Stimulated activated CD4-positive, alpha-beta T cell treated with anti-CD3 and anti-CD28 coated beads, Interleukin-15, amount 100 ng/mL, for 1 hour (primary cell): ENCODE measurements at regions not wholly inside any gene's neighbourhood (a gene's known extent, or its start where the extent isn't known, plus 50 kb on each side); places are given as distances from the start of the nearest gene placed in this dataset.

Source experiments
- DNase-seq, 2 donors: peaks; one replicate each; pipeline ENCODE4 v3.0.0-alpha.2; 2020; ENCODE audit warnings: low read depth in 1 of 2, low spot score in 1 of 2

DNA sequence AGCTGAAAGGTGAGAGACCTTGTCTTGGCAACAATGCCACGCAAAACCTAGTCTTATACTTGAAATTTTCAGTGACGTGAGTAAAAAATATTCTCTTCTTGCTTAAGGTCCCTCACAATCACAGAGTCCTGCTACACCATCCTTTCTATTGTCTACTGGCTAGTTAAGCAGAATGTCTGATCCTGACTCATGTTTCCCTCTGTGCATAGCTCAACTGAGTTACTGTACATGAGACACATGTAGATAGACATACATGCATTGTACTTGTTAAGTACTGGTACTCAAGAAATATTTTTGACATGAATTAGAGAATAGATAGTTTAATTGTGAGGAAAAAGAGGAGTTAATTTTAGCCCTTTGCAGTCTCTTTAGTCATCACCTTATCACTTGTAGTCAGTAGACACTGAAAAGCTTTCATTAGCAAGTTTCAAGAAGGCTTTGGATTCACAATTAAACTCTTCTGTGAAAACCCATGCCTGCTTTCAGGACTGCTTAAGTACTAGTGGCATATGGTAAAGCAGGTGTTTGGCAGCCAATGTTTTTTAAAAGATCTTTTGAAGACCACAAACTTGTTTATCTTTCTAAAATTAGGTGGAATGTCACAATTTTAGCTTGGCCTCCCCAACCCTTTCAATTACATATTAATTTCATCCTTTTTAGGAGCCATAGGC, 158.7 kb upstream of the CCDC150 start:
- no peak for DNase-seq

DNA sequence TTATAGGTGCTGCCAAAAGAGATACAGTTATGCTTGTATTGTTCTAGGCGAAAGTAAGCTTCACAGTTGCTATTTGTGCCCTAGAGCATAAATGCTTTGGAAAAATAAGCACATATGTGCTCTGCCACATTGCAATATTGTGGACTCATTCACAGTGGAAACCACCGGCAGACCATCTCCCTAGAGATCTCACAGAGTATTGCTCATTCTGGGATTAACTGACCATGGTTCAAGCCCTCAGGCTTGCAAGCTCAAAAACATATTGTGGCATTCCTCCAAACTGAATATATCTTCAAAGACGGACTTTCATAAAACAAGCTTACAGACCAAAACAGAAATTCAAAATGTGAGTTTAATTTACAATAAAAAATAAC, 158.2 kb upstream of the CCDC150 start:
- no peak for DNase-seq

DNA sequence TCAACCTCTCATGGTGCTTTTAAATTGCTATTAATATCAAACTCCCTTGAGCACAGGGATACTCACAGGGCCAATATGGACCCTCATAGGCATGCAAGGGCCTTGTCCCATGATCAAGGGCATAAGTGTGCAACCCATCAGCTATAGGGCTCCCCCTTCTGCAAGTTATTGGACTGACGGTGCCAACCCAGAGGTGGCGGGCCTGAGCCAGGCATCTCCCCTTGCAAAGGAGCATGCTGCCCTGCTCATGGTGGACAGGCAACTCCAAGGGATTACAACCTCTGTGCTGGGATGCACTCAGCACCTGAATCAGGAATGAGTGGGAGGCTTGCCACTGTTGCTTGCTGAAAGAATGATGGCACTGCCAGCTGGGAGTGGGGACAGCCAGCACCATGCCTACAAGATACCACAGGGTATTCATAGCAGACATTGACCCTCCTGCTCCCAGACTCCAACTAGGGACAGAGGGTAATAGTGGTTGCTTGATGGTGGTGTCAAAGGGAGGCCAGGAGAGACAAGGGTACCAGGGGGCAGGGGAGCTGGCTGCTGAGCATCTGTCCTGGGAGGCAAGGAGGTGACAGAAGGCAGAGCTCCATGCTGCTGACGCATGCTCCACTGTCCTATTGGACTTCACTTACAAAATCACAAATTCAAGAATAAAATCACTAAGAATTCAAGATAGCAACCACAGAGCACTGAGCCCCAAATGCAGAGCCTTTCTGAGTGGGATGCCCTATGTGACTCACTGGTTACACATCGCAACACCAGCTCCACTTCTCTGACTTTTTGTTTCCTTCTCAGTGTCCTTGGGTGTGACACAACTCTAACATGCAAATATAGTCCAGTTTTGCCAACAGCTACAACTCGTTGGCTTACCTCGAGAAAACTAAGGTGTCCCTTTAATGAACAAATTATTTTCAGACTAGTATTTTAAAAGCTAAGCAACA, 157.1 kb upstream of the CCDC150 start:
- DNase-seq, result no peak

DNA sequence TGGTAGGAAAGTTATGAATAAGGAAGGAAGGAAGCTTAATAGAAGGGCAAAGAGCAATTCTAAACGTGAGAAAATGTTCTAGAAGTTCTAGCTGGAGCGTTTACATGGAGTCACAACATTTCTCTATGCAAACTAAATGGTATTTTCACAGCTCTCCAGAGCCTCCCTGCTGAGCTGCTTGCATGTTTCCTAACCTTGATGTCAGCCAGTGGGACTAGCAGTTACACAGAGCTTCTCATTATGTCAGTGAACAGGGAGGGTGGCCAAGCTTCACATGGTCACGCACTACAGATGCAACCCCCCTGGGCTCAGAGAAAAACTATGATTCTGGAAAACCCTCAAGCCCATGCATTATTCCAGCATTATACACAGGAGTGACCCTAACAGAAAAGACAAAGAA, 153.4 kb upstream of the CCDC150 start:
- no peak for DNase-seq

DNA sequence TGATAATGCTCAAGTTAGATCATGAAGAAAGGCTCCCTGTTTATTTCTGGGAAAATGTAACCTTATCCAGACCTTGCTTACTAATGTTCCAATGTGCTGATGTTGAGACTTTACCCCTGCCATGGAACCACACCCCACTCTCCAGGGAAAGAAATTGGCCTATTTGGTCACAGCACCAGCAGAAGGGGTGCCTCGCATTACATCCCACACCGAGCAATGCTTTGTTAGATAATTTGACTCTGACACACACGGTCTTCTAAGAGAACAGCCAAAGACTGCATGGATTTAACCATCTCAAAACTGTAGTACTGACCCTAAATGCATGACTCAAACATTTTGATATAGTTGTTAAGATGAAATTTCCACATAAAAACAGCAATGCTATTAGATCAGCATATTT, 152.1 kb upstream of the CCDC150 start:
- no peak for DNase-seq

DNA sequence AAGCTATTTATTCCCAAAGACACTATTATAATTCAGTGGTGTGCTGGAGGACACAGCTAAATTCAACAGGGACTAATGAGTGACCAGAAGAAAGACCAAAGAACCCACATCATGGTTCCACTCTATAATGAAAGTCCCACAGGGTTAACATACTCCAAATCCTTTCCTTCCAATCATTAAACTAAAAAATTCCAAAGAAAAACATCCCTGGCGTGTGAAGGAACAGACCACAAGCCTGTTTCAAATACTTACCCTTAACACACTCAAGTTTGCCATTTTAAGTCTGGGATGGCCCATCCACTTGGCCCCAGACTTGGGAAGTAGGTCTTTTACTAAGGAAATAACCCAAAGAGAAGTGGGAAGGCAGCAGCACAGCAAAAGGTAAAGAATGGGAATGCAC, 150.1 kb upstream of the CCDC150 start:
- no peak for DNase-seq

DNA sequence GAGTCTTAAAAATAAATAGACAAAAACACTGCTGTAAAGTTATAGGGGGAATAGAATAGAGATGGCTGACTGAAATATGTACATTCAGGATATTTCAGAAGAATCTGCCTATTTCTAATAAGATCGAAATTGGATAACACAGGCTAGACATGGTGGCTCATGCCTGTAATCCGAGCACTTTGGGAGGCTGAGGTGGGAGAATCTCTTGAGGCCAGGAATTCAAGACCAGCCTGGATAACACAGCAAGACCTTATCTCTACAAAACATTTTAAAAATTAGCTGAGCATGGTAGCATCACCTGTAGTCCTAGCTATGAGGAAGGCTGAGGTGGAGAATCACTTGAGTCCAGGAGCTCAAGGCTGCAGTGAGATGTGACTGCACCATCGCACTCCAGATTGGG, 146.6 kb upstream of the CCDC150 start:
- DNase-seq, result no peak

DNA sequence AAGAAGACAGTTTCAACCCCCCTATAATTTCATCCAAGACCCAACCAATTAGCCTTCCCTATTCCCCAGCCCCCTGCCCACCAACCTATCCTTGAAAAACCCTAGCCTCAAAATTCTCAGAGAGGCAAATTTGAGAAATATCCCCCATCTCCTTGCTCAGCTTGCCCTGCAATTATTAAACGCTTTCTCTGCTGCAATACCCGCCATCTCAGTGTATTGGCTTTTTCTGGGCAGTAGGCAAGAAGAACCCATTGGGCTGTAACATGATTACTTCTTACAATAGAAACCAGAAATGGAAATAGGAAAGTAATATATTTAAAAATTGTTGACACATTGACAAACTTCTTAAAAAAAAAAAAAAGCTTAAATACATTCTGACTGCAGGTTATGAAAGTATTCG, 140.6 kb upstream of the CCDC150 start:
- DNase-seq, result no peak

DNA sequence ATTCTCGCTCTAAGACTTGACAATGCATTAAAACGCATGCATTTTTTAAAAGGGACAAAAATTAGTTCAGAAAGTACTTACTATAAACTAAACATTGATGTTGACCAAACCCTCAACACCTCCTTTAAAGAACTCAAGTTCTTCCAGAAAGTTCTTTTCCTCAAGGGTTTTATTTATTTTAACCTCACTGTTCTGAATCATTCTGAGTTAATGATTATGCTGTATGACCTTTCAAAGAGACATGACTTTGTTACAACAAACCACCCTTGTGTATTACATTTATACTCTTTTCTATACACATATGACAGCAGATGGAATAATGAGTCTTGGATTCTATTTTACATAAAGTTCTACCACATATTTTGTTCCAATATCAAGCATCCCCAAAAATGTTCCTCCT, 139.8 kb upstream of the CCDC150 start:
- no peak for DNase-seq

DNA sequence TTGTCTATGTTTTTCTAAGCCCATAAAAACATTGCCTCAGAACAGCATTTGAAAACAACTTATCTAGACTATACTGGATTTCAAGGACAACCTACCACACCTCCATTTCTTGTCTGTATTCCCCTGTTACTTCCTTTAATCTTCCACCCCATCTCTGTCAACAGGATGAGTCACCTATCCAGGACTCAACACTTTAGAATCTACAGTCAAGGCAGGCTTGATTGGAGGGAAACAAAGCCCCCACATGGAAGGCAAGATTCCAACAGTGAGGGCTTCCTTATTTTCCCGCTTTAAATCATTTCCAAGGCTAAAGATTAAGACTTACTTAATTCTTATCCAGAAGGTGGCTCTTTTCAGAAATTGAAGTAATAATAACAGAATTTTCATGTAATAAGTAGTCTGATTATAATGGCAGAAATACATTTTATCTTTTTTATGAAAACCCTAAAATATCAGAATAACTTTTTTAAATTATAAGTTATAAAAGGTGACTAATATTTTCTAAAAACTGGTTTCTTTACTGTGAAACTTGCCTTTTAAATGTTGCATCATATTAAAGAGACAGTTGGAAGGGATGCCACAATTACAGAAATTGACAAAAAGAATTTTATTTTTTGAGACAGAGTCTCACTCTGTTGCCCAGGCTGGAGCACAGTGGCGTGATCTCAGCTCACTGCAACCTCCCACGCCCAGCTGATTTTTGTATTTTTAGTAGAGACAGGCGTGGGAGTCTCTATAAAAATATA, 138.7 kb upstream of the CCDC150 start:
- no peak for DNase-seq

DNA sequence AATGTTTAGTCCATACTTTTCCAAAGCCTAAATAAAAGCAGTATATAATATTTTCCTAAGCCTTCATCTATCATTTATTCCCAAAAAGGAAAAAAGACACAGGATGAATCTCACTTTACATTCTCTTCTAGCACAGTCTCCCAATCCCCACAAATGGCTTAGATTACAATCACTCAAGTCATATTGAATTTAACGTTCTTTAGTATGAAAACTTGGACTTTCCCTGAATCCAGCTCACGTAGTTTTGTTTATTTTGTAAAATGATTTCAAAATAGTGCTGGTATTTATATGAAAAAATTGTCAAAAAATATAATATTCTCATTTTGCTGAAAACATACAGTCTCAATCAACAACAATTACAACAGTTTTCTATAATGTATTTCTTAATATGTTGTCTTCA, 137.7 kb upstream of the CCDC150 start:
- DNase-seq, result no peak

DNA sequence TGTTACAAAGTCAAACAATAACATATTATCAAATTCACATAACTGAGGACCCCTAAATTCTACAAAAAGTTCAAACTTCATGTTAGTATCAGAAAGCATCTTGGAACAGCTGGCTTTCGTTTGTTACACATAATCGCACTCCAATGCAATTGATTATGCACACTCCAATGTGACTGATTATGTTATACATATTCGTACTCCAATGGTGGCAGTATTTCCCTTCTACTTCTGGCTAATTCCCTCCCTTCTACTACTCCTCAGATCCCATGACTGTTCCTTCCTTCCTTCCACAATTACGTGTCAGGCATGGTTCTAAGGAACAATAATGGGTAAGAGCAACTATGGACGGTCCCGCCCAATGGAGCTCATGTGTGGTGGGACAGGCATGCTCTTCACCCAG, 137.1 kb upstream of the CCDC150 start:
- no peak for DNase-seq

DNA sequence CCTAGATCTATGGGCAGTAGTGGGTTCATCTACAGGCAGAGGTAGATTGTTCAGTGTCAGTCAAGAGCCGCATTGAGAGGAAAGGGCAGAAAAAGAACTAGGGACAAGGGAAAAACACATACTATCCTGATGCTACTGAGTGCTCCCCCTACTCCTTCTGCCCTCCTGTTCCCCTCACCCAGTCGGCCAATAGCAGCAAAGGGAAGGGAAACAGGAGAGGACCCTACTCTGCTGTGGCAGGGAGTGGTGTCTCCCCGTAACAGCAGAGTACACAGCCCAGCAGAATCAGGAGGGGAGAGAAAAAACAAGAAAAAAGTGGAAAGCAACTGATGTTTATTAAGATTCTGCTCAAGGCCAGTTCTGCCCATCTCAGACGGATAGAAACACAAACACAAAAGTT, 136.1 kb upstream of the CCDC150 start:
- no peak for DNase-seq

DNA sequence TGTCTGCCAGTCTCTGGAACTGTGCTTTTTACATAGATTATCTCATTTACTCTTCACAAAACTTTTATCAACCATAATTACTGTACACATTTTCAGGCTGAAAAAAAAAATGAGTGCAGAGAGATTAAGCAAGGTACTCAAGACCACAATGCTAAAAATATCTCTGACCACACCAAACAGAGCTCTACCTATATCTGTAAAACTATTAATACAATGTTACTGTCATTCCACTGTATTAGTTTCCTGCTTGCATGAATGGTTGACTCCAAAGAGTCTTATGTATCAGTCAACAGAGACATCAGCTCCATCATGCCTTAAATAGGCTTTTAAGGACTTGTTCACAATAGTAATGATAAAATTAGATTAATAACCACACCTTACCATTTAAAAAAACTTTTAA, 134.7 kb upstream of the CCDC150 start:
- no peak for DNase-seq

DNA sequence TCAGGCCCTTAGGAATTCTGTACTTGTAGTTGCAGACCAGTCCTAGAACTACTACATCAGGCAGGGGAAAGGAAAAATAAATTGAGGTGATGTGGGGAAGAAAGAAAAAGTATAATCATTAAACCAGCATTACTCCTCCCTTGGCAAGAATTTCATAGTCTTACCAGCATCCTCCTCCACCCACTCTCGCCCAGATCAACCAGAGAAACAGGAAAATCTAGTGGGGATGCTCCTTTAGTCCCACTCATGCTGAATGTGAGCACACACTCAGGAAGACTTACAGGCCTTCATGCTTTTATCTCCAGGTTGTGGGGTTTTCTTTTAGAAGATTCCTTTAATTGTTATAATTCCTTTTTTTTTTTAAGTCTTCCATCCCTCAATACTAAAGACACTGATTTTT, 129.3 kb upstream of the CCDC150 start:
- no peak for DNase-seq

DNA sequence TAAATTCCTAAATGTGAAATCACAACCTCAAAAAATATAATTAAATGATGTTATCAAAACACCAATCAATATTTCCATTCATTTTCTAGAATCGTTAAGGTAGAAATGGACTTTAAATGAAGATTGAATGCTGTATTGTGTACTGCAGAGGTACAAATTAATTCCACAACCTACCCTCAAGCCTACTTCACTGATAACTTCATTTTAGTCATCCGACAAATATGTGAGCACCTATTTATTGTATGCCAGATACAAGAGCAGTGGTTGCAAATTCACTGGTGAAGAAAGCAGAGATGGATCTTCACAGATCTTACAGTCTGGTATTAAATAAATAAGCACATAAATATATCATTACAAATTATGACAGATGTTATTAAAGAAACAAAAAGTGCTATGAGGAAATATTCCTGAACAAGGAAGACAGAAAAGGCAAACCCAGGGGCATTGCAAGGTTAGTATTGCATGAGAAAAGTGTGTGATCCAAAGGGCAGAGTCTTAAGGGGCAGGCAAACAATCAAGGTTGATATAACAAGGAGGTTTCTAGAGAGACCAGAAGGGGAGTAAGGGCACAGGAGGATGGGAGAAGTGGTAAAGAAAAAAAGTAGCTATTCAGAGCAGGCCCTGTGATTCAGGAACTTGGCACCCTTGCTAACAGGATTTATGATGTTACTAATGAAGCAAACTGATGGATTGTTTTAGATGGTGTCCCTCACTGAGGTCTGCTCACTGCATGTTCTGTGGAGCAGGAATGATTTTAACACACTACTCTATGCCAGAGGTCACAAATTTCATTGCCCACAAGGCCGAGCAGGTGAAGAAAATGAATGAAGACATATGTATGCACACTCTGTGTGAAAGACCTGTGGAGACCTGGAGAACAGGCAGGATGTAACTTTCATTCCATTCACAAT, 128.0 kb upstream of the CCDC150 start:
- no peak for DNase-seq

DNA sequence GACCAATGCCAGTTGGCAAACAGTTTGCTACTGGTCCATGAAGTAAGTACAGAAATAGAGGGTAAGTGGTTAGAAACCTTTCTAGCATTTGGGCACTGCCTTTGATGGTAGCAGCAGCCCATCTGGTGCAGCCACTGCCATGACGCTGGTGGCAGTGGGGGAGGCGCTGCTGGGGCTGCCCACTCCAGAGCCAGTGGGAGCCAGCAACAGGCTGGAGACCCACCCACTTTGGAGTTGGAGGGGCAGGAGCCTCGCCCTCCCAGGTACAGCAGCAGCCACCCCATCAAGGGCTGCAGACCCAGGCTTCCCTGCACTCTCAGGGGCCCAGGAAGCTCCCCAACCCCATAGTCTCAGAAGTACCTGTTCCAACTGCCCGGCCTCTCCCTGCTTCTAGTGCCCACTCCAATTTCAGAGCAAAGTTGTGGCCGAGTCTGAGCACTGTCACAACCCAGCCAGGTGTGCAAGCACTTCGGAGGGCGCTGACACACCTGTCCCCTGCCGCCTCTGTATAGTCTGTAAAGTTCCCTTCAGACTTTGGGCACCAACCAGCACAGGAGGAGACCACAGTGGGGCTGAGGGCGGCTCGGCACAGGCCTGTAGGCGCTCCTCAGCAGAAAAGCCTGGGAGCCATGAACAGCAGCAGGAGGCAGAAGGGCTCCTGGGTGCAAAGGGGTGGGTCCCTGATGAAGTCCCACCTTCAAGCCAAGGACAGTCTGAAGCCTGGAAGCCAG, 125.6 kb upstream of the CCDC150 start:
- DNase-seq, result no peak

DNA sequence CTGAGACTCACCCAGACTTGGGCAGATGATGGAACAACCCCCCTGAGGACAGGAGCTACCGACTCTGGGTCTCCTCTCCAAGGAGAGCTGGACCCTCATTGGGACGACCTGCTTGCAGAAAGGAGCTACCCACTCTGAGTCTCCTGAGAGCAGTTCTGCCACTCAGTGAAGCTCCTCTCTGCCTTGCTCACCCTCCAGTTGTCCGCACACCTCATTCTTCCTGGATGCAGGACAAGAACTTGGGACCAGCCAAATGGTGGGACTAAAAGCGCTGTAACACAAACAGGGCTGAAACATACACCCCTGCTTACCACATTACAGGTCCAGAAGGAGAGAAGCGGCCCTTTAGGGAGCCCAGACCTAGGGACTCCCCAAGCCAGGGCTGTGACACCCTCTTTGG, 124.9 kb upstream of the CCDC150 start:
- DNase-seq, result no peak

DNA sequence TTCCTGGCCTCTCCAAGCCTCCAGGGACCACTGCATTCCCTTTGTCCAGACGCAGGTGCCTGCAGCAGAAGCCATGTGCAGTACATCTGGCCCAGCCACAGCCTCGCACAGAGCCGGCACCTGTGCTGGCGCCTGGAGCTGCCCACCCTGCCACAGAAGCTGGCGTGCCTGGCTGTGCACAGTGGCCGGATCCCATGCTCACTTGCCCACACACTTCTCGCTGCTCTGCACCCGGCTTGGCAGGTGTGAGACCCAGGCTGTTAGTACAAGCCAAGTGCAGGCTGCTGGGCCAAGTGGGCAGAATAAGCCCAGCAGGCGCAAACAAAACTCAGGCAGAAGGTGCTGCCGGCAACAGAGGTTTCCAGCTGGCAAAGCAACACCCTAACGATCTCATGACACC, 124.5 kb upstream of the CCDC150 start:
- DNase-seq, result no peak

DNA sequence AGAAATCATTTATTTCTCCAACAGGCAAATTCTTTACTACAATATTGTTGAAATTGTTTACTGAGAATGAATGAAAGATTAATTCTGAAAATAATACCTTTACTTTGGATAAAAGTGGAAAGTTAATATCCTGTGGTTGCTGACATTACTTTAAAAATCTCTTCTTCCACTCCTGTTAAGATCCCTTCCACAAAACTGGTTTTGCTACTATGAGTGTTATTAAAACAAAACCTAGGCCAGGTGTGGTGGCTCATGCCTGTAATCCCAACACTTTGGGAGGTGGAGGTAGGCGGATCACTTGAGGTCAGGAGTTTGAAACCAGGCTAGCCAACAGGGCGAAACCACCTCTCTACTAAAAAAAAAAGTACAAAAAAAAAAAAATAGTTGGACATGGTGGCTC, 123.9 kb upstream of the CCDC150 start:
- DNase-seq, result no peak
